Heart right ventricle (tissue), 16 donors: ENCODE measurements at regions not wholly inside any gene's neighbourhood (a gene's known extent, or its start where the extent isn't known, plus 50 kb on each side); places are given as distances from the start of the nearest gene placed in this dataset.

Source experiments
- ATAC-seq, 8 donors: fragments of 200-7000 bp; cut with Tn5 transposase; one replicate each; pipeline ENCODE4 v1.9.1; 2020; ENCODE audit warnings: mild to moderate bottlenecking in 8 of 8, moderate library complexity in 8 of 8, moderate number of reproducible peaks in 1 of 8
- DNase-seq, 2 donors: peaks; one replicate each; pipeline ENCODE4 v3.0.0-alpha.2; 2020
- H3K27ac ChIP-seq, 10 donors: fragments of 200-600 bp; sonication (generic) in 2 of 10; one replicate each; pipeline versions ENCODE4 v1.5.0 to v1.8.0; 2020 to 2022; ENCODE audit warnings: mild to moderate bottlenecking in 3 of 10
- H3K27me3 ChIP-seq, 7 donors: fragments of 200-600 bp; one replicate each; pipeline ENCODE4 v1.8.0; 2021 to 2022; ENCODE audit warnings: mild to moderate bottlenecking in 2 of 7
- H3K36me3 ChIP-seq, 9 donors: fragments of 200-600 bp; sonication (generic) in 1 of 9; one replicate each; pipeline versions ENCODE4 v1.5.0 to v1.8.0; 2020 to 2022; ENCODE audit warnings: mild to moderate bottlenecking in 2 of 9
- H3K4me1 ChIP-seq, 9 donors: fragments of 200-600 bp; sonication (generic) in 1 of 9; one replicate each; pipeline versions ENCODE4 v1.5.0 to v1.8.0; 2020 to 2022; ENCODE audit warnings: mild to moderate bottlenecking in 4 of 9
- H3K4me3 ChIP-seq, 10 donors: fragments of 200-600 bp; sonication (generic) in 2 of 10; one replicate each; pipeline versions ENCODE4 v1.5.0 to v1.8.0; 2020 to 2022; ENCODE audit warnings: mild to moderate bottlenecking in 7 of 10, moderate library complexity in 2 of 10
- H3K9me3 ChIP-seq, 11 donors: fragments of 200-600 bp in 10 of 11; sonication (generic) in 2 of 11; one replicate each; pipeline versions ENCODE4 v1.5.0 to v1.8.0; 2013 to 2022; ENCODE audit warnings: mild to moderate bottlenecking in 2 of 11, control low read depth in 1 of 11, moderate library complexity in 1 of 11
- WGBS, 2 donors: extraction: QIAGEN DNeasy Blood & Tissue Kit; methylation state at CpG; one replicate each; pipeline ENCODE4 v1.1.7; 2013; ENCODE audit warnings: inconsistent platforms in 1 of 2; 5-methylcytosine and 5-hydroxymethylcytosine counted together
- intact Hi-C, 10 donors: fragments of 100-400 bp; cut with DNase I; formaldehyde crosslinking; loops; one replicate each; pipeline versions ENCODE4 v1.11.1 to v1.14.2; 2022
- TF ChIP-seq, protein P1 (sequence below), 9 donors: fragments of 200-600 bp; sonication (generic) in 2 of 9; IDR thresholded peaks; one replicate each; pipeline versions ENCODE4 v1.5.0 to v1.8.0; 2021 to 2022; ENCODE audit warnings: antibody characterized with exemption in 9 of 9, mild to moderate bottlenecking in 5 of 9, moderate library complexity in 1 of 9
- donor health status: Arrhythmogenic right ventricular cardiomyopathy.
- donor health status: ischemic (EF 13 %, LVEDD 7.1; RV severe dilation, severe dysfunction).
- donor health status: healthy with polysubstance abuse.
- donor health status: DM: no; HTN: yes; CAD: no.
- donor health status: DM: no; HTN: no; CAD: no.
- donor health status: ischemic (EF 25% LVEDD 6.9; RV normal size, moderate dysfunction).
- donor health status: ischemic (EF 25% LVEDD 5.7; RV mildly dilated, moderate dysfunction).
- donor health status: healthy.
- donor health status: DM: yes; HTN: yes; CAD: no.
- donor health status: Ischemic cardiomyopathy.
- donor health status: ischemic (EF 35%, LVEDD 5.7; RV mildly dilated, moderate dysfunction).
- donor health status: nonischemic (EF 11% LVEDD 7.7; RV severe dilation, severe dysfunction).
- donor health status: DM: yes; HTN: yes; CAD: no.
- donor health status: PGD.
- donor health status: ischemic (EF 29% LVEDD 5.4; RV normal size, mild dysfunction).
- donor health status: nonischemic (EF 23%, LVEDD 6.1; RV moderate dilation, normal function).

DNA sequence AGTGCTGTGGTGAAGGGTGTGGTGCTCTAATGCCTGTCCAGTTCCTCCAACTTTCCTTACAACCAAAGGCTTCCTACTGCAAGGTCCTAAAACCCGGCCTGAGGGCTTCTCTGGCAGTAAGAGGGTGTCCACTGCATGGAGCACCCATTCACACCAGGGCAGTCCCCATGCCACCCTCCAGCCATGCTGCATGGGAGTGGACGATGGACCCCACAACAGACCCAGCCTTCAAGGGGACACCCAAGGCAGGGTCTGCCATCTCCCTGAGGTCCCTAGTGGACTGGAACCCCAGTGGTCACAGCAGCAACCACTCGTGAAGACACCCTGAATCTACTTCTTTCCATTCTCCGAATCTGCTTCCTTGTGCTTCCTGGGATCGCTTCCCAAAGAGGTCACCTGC is 117.6 kb upstream of the SOX1 start:
- peaks cover 0 to 22% (median 8%) of the 10 kb centered on the region in 11 donors for H3K9me3 ChIP-seq
- H3K36me3 ChIP-seq, result no peaks in the 10 kb centered on the region
- intact Hi-C loops, result no loop called here
- DNase-seq (no peak), ATAC-seq (no peak)
- H3K4me3 ChIP-seq, result no peak overlapping the region
- H3K27me3 ChIP-seq, result peaks cover 0 to 45% (median 37%) of the 10 kb centered on the region in 7 donors
- TF ChIP-seq, protein P1, sequence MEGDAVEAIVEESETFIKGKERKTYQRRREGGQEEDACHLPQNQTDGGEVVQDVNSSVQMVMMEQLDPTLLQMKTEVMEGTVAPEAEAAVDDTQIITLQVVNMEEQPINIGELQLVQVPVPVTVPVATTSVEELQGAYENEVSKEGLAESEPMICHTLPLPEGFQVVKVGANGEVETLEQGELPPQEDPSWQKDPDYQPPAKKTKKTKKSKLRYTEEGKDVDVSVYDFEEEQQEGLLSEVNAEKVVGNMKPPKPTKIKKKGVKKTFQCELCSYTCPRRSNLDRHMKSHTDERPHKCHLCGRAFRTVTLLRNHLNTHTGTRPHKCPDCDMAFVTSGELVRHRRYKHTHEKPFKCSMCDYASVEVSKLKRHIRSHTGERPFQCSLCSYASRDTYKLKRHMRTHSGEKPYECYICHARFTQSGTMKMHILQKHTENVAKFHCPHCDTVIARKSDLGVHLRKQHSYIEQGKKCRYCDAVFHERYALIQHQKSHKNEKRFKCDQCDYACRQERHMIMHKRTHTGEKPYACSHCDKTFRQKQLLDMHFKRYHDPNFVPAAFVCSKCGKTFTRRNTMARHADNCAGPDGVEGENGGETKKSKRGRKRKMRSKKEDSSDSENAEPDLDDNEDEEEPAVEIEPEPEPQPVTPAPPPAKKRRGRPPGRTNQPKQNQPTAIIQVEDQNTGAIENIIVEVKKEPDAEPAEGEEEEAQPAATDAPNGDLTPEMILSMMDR (IDR thresholded peaks at IDR 0.05), result no peak
- WGBS, 2 donors, result 83 to 89% methylated on average over 5 of the region's 5 CpGs
- no peaks in the 10 kb centered on the region for H3K4me1 ChIP-seq
- no peak overlapping the region for H3K27ac ChIP-seq

DNA sequence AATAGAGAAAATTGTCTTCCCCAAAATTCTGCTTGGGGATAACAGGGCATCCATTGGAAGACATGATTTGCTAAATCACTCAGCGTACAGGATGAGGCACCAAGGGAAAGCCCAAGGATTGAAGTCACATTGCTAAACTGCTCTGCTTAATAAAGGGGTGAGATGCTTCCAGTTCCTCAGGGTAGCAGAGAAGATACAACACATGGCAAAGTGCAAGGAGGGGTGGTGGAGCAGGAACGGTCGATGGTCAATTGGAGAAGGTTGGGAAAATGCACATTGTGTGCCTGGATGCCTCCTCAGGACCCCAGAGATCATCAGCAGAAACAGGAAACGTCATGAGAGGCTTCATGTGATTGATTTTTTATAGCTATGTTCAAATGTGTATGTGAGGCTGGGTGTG is 116.3 kb upstream of the SOX1 start:
- intact Hi-C loops, result no loop called here
- 70 to 71% methylated on average over 4 of the region's 4 CpGs for WGBS, 2 donors
- ATAC-seq (no peak), DNase-seq (no peak)
- Histone ChIP-seq H3K36me3 (no peaks in the 10 kb centered on the region), H3K4me1 (no peaks in the 10 kb centered on the region), H3K27me3 (peaks cover 0 to 49% (median 41%) of the 10 kb centered on the region in 7 donors), H3K9me3 (peaks cover 0 to 22% (median 8%) of the 10 kb centered on the region in 11 donors), H3K4me3 (no peak overlapping the region), H3K27ac (no peak overlapping the region)
- TF ChIP-seq, protein P1 (IDR thresholded peaks at IDR 0.05), result no peak

DNA sequence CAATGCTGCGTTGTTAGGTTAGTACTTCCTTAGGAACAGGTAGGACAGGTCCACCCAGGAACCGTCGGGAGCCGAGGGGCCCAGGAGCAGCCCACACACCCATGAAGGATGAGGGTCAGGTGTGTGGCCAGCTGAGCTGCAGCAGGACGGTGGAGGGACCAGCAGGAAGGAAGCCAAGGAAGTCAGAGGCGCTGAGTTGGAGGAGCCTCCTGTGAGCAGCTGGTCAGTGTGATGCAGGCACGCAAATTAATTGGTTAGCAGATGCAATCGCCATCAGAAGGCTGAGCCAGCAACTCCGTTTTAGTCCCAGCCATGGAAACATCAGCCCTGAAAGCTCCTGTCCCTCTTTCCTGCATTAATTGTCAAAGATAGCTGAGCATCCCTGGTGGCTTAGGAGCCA is 114.9 kb upstream of the SOX1 start:
- no peak for ATAC-seq
- no peak overlapping the region for H3K27ac ChIP-seq
- H3K4me1 ChIP-seq, result no peaks in the 10 kb centered on the region
- H3K27me3 ChIP-seq, result peaks cover 0 to 45% (median 42%) of the 10 kb centered on the region in 7 donors
- TF ChIP-seq, protein P1 (IDR thresholded peaks at IDR 0.05), result no peak
- 71 to 75% methylated on average over 9 of the region's 9 CpGs for WGBS, 2 donors
- H3K4me3 ChIP-seq, result no peak overlapping the region
- no peak for DNase-seq
- peaks cover 0 to 22% (median 8%) of the 10 kb centered on the region in 11 donors for H3K9me3 ChIP-seq
- no peaks in the 10 kb centered on the region for H3K36me3 ChIP-seq
- intact Hi-C loops, result no loop called here

DNA sequence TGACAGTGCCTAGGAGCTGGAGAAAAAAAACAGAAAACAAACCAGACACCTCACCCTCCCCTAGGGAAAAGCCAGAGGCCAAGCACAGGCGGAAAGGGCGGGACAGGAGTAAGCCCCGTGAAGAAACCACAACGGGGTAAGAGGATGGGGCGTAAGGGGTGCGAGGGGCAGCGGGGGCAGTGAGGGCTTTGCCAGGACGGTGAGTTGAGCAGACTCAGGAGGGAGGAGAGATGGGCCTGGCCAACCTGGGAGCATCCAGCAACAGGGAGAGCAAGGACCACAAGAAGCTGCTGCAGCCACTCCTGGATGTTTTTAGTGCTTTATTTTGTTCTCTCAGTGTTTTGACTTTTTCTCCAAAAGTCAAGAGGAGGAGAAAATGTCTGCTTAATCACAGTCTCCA is 114.1 kb upstream of the SOX1 start:
- 69 to 76% methylated on average over 8 of the region's 8 CpGs for WGBS, 2 donors
- Histone ChIP-seq H3K27me3 (peaks cover 0 to 43% (median 38%) of the 10 kb centered on the region in 7 donors), H3K36me3 (no peaks in the 10 kb centered on the region), H3K4me1 (no peaks in the 10 kb centered on the region), H3K9me3 (peaks cover 0 to 22% (median 8%) of the 10 kb centered on the region in 11 donors), H3K4me3 (no peak overlapping the region), H3K27ac (no peak overlapping the region)
- TF ChIP-seq, protein P1 (IDR thresholded peaks at IDR 0.05), result no peak
- no peak for DNase-seq
- intact Hi-C loops, result no loop called here
- no peak for ATAC-seq
